Prostate gland (tissue), 2 donors: ENCODE measurements at regions not wholly inside any gene's neighbourhood (a gene's known extent, or its start where the extent isn't known, plus 50 kb on each side); places are given as distances from the start of the nearest gene placed in this dataset.

Source experiments
- POLR2A ChIP-seq: fragments of 450-650 bp; IDR thresholded peaks from one replicate; pipeline ENCODE4 v1.6.1; 2016; ENCODE audit warnings: antibody characterized with exemption, mild to moderate bottlenecking
- POLR2AphosphoS5 ChIP-seq: sonication (generic); formaldehyde crosslinking; IDR thresholded peaks from one replicate; pipeline ENCODE4 v1.6.1; 2017; ENCODE audit warnings: antibody characterized with exemption
- TF ChIP-seq, protein P1 (sequence below), 4 experiments: fragments of 200-600 bp in 2 of 4; fragments of 450-650 bp in 2 of 4; sonication (generic) in 2 of 4; IDR thresholded peaks; 1 replicate in 3 of 4; 2 replicates in 1 of 4; pipeline ENCODE4 v1.5.1; 2016 to 2019; ENCODE audit warnings: antibody characterized with exemption in 4 of 4, mild to moderate bottlenecking in 2 of 4, moderate library complexity in 2 of 4

DNA sequence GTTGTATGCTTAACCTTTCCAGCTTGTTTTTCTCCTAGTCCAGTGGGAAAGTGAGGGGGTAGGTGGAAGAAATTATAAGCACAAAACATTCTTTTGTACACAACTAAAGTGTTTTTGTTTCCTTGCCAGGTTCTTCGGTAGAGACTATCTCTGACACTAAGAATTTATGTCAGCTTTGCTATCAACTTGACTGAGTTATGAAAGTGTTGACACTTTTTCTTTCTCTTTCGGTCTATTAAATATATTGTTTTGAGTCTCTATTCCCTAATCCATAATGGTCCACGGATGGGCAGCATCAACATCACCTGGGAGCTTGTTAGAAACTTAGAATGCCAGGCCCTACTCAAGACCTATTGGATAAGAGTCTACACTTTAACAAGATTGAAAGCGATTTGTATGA is 195.0 kb upstream of the ATP10B start:
- TF ChIP-seq, protein P1, sequence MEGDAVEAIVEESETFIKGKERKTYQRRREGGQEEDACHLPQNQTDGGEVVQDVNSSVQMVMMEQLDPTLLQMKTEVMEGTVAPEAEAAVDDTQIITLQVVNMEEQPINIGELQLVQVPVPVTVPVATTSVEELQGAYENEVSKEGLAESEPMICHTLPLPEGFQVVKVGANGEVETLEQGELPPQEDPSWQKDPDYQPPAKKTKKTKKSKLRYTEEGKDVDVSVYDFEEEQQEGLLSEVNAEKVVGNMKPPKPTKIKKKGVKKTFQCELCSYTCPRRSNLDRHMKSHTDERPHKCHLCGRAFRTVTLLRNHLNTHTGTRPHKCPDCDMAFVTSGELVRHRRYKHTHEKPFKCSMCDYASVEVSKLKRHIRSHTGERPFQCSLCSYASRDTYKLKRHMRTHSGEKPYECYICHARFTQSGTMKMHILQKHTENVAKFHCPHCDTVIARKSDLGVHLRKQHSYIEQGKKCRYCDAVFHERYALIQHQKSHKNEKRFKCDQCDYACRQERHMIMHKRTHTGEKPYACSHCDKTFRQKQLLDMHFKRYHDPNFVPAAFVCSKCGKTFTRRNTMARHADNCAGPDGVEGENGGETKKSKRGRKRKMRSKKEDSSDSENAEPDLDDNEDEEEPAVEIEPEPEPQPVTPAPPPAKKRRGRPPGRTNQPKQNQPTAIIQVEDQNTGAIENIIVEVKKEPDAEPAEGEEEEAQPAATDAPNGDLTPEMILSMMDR (IDR thresholded peaks at IDR 0.05) = no peak
- no peak for TF ChIP-seq POLR2AphosphoS5
- no peak for TF ChIP-seq POLR2A
